GM21390 (cell line): ENCODE measurements at regions not wholly inside any gene's neighbourhood (a gene's known extent, or its start where the extent isn't known, plus 50 kb on each side); places are given as distances from the start of the nearest gene placed in this dataset.

Experiments used
- ATAC-seq: cut with Tn5 transposase; IDR thresholded peaks from one replicate; pipeline ENCODE4 v1.9.1; 2021; ENCODE audit not compliant: unreplicated experiment

DNA sequence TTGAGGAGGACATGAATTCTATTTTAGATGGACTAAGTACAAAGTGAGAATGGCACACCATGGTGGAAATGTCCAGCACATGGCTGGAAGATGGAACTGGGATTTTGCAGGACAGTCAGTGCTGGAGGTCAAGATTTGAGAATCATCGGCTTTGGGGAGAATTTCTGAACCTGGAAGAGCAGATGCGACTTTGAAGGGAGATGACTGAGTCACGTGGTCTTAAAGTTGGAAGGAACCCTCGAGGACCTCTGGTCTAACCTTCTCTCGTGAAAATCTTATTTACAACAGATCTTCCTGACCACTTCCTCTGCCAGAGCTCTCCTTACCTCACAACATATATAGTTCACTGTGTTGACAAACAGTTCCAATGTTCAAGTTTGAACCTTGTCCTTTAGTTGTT, 415.4 kb downstream of the ATP23 start:
- ATAC-seq, result no peak

- ATAC-seq, result no peak
These were observed 416.1 kb downstream of the ATP23 start for GRCh38 chr12:58357511-58357910.

- ATAC-seq, result no peak
These were observed 417.0 kb downstream of the ATP23 start for GRCh38 chr12:58358369-58358768.

GRCh38 chr12:58359084-58359483, 417.7 kb downstream of the ATP23 start:
- ATAC-seq, result no peak

DNA sequence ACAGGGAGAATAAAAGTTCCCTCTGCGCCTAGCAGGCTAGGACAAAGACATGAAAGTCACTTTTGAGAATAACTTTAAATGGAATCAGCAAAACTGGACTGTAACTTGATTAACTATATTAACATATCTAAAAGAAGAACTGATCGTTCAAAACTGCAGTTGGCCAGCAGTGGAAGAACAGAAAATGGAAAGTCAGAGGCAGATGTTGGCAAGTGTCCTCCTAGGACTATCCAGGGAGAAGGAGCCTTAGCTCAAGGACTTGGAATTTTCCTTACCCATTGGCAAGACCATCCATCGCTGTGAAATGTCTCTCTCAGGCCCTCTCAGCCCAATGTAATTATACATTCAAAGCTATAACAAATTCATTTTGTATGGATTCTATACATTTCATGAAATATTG, 419.7 kb downstream of the ATP23 start:
- ATAC-seq, result no peak

DNA sequence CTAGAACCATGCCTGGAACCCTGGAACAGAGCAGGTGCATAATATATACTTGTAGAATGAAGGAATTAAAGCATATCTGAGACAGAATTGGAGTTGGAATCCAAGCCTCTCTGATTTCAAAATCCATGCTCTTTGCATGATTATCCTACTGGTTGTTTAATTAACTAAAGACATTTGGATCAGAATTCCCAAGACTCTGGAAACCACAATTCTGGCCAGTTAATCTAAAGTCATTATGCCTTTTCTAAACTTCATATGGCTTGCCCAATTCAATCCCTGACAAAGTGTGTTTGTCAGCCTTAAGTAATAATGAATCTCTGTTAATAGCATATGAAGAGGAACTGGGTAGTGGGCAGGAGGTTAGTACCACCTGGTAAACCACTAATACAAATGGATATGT, 422.6 kb downstream of the ATP23 start:
- ATAC-seq, result no peak

DNA sequence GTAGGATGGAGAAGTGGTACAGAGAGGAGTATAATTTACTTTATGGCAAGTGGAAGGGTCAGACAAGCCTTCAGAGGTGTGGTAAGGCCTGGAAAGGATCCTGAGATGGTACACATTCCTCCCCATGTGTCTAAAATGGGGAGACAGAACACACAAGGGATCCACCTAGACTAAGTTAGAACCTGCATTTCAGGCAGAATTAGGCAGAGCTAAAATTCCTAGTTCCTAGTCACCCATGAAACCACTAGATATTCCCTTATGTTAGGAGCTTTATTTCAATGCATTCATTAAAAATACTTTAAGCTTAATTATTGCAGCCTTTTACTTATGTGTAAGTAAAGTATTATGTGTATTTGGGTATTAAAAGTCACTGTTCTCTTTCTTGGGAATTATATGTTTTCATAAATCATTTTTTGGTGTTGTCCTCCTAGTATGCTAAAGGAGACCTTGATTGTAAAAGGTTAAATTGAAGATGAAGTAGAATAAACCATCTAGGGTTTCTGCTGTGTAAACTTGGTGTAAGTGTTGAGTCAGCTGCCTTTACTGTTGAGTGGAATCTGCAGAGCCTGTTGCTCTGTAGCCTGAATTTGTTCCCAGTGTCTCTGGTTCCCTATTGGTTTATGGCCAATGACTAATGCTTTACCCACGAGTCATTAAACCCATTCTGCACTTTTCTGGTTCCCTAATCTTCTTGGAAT, 423.2 kb downstream of the ATP23 start:
- no peak for ATAC-seq

GRCh38 chr12:58365087-58365390, 423.7 kb downstream of the ATP23 start:
- no peak for ATAC-seq

GRCh38 chr12:58367041-58367440, 425.7 kb downstream of the ATP23 start:
- ATAC-seq, result no peak

GRCh38 chr12:58368001-58368400, 426.6 kb downstream of the ATP23 start:
- ATAC-seq, result no peak

GRCh38 chr12:58369576-58369975, 428.2 kb downstream of the ATP23 start:
- no peak for ATAC-seq

GRCh38 chr12:58372298-58372697, 430.9 kb downstream of the ATP23 start:
- peak; percentile 94 for ATAC-seq

- ATAC-seq, result no peak
These were observed 436.7 kb downstream of the ATP23 start for GRCh38 chr12:58378028-58378427.

- no peak for ATAC-seq
These were observed 440.2 kb downstream of the ATP23 start for GRCh38 chr12:58381546-58381945.

DNA sequence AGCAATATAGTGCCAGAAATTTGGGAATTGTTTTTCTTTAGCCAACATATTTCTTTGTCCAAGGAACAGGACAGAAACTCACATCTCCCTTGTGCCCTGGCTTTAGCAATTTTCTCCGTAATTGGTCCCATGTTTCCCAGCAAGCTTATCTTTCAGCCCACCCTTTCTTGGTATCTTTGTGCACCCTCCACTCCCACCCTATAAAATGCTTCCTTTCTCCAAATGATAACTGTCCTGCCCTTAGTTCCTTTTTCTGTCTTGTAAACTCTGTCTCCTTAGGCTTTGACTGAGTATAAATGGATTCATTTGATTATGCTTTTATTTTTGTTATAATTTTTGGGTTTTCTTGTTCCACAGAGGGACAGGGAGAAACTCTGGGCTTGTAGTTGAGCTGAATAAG, 442.8 kb downstream of the ATP23 start:
- no peak for ATAC-seq

- ATAC-seq, result no peak
These were observed 444.8 kb downstream of the ATP23 start for GRCh38 chr12:58386136-58386535.

- ATAC-seq, result no peak
These were observed 445.8 kb downstream of the ATP23 start for GRCh38 chr12:58387199-58387598.

DNA sequence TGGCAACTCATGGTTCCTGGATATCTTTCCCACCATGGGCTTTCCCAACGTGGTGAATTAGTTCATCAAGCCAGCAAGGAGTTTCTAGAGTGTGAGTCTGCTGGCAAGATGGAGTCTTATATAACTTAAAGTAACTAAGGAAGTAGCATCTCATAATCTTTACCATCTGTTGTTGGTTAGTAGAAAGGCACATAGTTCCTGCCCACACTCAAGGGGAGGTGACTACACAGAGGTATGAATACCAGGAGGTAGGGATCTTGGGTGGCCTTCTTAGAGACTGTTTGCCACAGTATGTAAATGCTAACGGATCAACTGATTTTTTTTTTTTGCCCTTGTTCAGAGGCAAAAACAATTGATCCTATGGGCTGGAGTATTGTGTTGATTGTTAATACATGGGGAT, 446.9 kb downstream of the ATP23 start:
- no peak for ATAC-seq

- no peak for ATAC-seq
These were observed 451.8 kb downstream of the ATP23 start for GRCh38 chr12:58393152-58393551.

DNA sequence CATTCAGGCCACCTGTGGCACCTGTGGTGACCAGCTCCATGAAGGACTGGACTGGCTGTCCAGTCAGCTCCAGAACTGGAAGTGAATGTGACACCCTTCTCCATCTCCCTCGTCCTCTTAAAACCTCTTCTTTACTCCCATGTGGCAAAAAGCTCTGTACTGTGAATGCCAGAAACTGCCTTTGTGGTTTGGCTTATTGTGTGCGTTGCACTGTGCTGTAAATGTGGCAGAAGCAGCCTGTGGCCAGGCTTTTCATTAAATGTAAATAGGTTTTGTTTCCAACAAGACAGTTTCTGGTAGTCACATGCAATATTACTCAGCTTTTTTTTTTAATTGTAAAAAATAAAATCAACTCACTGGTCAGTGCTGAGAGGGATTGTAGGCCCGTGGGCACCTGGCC, 453.7 kb downstream of the ATP23 start:
- ATAC-seq, result no peak

GRCh38 chr12:58395470-58395869, 454.1 kb downstream of the ATP23 start:
- ATAC-seq, result no peak

GRCh38 chr12:58396239-58396638, 454.9 kb downstream of the ATP23 start:
- ATAC-seq, result no peak

- no peak for ATAC-seq
These were observed 464.0 kb downstream of the ATP23 start for GRCh38 chr12:58405363-58405762.

DNA sequence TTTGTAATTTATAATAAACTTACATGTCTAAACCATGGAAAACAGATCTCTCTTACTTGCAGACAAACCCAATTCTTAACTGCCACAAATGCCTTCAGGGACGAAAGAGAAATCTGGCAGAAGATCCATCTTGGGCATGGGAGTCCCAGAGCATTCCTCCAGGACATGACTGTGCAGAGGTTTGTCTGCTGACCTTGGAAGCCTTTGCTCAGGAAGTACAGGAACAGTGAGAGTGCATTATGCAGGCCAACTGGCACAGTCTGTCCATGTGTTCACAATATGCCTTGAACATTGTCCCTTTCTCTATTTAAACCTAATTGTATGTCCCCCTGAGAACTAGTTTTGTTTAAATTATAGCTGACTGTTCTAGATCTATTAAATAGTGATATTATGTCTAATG, 467.1 kb downstream of the ATP23 start:
- no peak for ATAC-seq
